GM12864 (cell line): ENCODE measurements at regions not wholly inside any gene's neighbourhood (a gene's known extent, or its start where the extent isn't known, plus 50 kb on each side); places are given as distances from the start of the nearest gene placed in this dataset.

Experiments used
- DNase-seq: peaks from one replicate; pipeline ENCODE4 v3.0.0-alpha.2; 2011; ENCODE audit warnings: low read depth
- H3K4me3 ChIP-seq: 2 replicates; pipeline ENCODE4 v1.5.1; 2011; ENCODE audit warnings: mild to moderate bottlenecking, low read depth, low read length, control low read depth
- CTCF ChIP-seq: IDR thresholded peaks from 2 replicates; pipeline ENCODE4 v1.5.1; 2011; ENCODE audit warnings: low read depth, mild to moderate bottlenecking, moderate library complexity, low read length, control low read depth, inconsistent platforms; ENCODE audit errors: missing control alignments

DNA sequence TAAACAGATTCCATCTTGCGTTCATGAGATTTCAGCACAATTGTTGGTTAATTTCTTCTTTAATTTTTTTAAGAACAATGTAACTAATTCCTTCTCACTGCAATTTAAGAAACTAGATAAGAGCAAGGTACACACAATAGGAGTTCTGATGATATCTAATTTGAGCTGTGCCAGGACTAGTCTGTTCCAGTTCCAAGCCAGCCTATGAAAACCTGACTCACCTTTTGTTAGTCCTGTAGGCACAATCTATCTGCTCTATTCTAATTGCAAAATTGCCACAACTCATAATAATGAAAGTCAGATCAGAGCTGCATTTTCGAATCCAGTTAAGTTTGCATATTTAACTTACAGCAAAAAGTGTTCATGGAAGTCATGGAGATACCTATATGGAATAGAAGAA is 494.1 kb upstream of the TUSC1 start:
- no peak overlapping the region for H3K4me3 ChIP-seq
- no peak for TF ChIP-seq CTCF
- DNase-seq: no peak

DNA sequence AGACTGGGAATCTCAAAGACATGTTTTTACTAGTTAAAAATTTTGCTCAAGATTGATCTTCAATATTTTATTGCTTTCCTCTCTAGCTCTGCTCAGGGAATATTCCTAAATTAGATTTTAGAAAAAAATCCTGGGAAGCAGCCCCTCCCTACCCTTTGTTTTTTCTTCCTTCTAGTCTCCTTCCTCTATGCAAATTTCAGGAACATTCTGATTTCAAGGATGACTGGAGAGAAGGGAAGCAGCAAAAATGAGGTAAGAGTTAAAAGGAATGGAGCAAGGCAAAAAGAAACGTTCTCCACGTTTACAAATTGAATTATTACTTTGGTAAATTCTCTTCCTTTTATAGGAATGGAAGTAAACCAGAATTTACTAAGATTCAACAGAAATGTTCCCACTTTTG is 493.4 kb upstream of the TUSC1 start:
- TF ChIP-seq CTCF: no peak
- no peak overlapping the region for H3K4me3 ChIP-seq
- no peak for DNase-seq

GRCh38 chr9:26170190-26170589 is 491.9 kb upstream of the TUSC1 start:
- no peak for TF ChIP-seq CTCF
- H3K4me3 ChIP-seq: no peak overlapping the region
- DNase-seq: no peak

DNA sequence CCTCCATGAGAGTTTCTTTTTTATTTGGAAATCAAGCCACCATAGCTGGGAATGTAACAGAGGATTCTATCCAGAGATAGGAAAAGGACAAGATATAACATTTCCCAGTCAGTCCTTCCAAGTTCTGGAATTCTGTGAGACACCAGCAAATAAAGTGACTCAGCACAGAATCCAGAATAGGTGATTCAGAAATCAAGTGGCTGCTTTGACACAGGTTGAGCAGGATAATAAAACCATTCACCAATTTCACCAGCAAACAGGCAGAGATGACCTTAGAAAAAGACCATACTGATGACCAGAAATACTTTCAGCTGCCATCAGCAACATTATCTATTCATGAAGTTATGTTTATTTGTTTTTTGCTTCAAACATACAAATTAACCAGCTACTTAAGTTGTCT is 491.5 kb upstream of the TUSC1 start:
- no peak for DNase-seq
- TF ChIP-seq CTCF: no peak

GRCh38 chr9:26166537-26166936 is 488.3 kb upstream of the TUSC1 start:
- no peak for DNase-seq
- H3K4me3 ChIP-seq: no peak overlapping the region
- no peak for TF ChIP-seq CTCF

More for the DNA sequence above, 491.5 kb upstream of the TUSC1 start:
- H3K4me3 ChIP-seq: no peak overlapping the region

DNA sequence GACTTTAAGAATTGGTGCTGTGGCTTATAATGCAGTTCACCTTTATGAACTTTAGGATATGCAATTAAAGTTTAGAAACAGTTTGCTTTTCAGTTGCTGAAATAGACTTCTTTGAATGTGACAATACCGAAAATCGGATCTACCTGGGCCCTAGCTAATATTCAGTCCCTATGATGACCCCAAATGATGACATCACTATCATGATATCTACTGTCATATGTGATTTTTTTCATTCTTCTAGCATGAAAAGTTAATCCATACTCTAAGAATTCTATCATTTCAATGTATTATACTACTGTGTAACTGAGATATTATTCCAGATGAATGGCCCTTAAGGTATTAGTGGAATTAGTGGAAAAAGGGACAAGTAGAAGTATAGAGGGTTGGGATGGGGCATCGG is 487.2 kb upstream of the TUSC1 start:
- DNase-seq: no peak
- no peak for TF ChIP-seq CTCF
- no peak overlapping the region for H3K4me3 ChIP-seq

DNA sequence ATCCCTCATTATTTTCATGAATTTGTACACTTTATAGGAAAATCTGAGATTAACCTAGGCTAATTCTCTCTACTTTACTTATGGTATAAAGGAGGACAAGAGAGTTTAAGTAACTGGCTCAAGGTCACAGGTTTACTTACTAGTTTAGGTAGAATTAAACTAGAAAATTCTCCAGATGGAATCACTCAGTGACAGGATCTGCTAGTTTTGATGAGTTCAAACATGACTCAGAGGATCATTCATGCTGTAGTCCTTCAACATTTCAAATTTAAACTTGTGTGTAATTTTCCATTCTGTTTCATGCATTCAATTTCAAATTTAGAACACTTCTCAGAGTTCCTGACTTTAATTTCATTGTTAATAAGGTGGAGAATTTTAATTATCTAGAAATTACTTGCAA is 485.7 kb upstream of the TUSC1 start:
- no peak for DNase-seq
- H3K4me3 ChIP-seq: no peak overlapping the region
- no peak for TF ChIP-seq CTCF
